Stomach (tissue), 8 donors: ENCODE measurements at regions not wholly inside any gene's neighbourhood (a gene's known extent, or its start where the extent isn't known, plus 50 kb on each side); places are given as distances from the start of the nearest gene placed in this dataset.

Experiments used
- DNase-seq, 2 donors: peaks; one replicate each; pipeline versions ENCODE4 v3.0.0 to v3.0.0-alpha.2; 2013 to 2019
- H3K27ac ChIP-seq, 5 donors: fragments of 200-600 bp in 4 of 5; sonication (generic) in 4 of 5; one replicate each; pipeline ENCODE4 v1.5.1; 2013 to 2019; ENCODE audit warnings: mild to moderate bottlenecking in 1 of 5, moderate library complexity in 1 of 5
- H3K27me3 ChIP-seq, 3 donors: fragments of 200-600 bp; sonication (generic); one replicate each; pipeline ENCODE4 v1.5.1; 2017 to 2019; ENCODE audit warnings: mixed run types in 1 of 3
- H3K36me3 ChIP-seq, 4 donors: fragments of 200-600 bp; sonication (generic); 1 replicate in 3 of 4; 2 replicates in 1 of 4; pipeline ENCODE4 v1.5.1; 2016 to 2019
- H3K4me1 ChIP-seq, 4 donors: fragments of 200-600 bp; sonication (generic); one replicate each; pipeline ENCODE4 v1.5.1; 2016 to 2019
- H3K4me3 ChIP-seq, 4 donors: fragments of 200-600 bp; sonication (generic) in 3 of 4; one replicate each; pipeline ENCODE4 v1.5.1; 2016 to 2019; ENCODE audit warnings: mild to moderate bottlenecking in 1 of 4
- H3K9me3 ChIP-seq, 4 donors: fragments of 200-600 bp; sonication (generic); one replicate each; pipeline ENCODE4 v1.5.1; 2016 to 2019
- CTCF ChIP-seq, 7 experiments: fragments of 450-650 bp in 4 of 7; fragments of 200-600 bp in 3 of 7; sonication (generic) in 3 of 7; IDR thresholded peaks; one replicate each; pipeline ENCODE4 v1.5.1; 2016 to 2019; ENCODE audit warnings: antibody characterized with exemption in 7 of 7, control low read depth in 2 of 7, mild to moderate bottlenecking in 1 of 7
- EP300 ChIP-seq: sonication (generic); formaldehyde crosslinking; IDR thresholded peaks from one replicate; pipeline ENCODE4 v1.6.1; 2017; ENCODE audit warnings: antibody characterized with exemption
- POLR2A ChIP-seq, 4 donors: fragments of 450-650 bp; IDR thresholded peaks; one replicate each; pipeline ENCODE4 v1.6.1; 2016; ENCODE audit warnings: antibody characterized with exemption in 4 of 4, control low read depth in 2 of 4, mild to moderate bottlenecking in 1 of 4, moderate library complexity in 1 of 4
- POLR2AphosphoS5 ChIP-seq, 3 donors: sonication (generic); formaldehyde crosslinking; IDR thresholded peaks; one replicate each; pipeline ENCODE4 v1.6.1; 2016; ENCODE audit warnings: antibody characterized with exemption in 3 of 3
- WGBS, 5 donors: extraction: QIAGEN DNeasy Blood & Tissue Kit in 3 of 5; methylation state at CpG; one replicate each; pipeline versions ENCODE4 v1.1.5 to v1.1.7; 2013 to 2018; 5-methylcytosine and 5-hydroxymethylcytosine counted together
- intact Hi-C: fragments of 100-400 bp; cut with DNase I; formaldehyde crosslinking; loops from one replicate; pipeline ENCODE4 v1.15.1; 2023; ENCODE audit warnings: low total_unique reads
- donor health status: healthy with polysubstance abuse.
- donor health status: Bipolar disorder and iron deficiency.
- donor health status: healthy.

- intact Hi-C loops, result no loop called here
- no peak for TF ChIP-seq CTCF (IDR thresholded peaks at IDR 0.05)
- no peak for TF ChIP-seq POLR2AphosphoS5 (IDR thresholded peaks at IDR 0.05)
- TF ChIP-seq EP300, result no peak
- TF ChIP-seq POLR2A (IDR thresholded peaks at IDR 0.05), result no peak
- no peaks in the 10 kb centered on the region for H3K4me1 ChIP-seq
- no peak for DNase-seq
- H3K36me3 ChIP-seq, result peaks cover 0 to 16% (median 1%) of the 10 kb centered on the region in 4 donors
- H3K27me3 ChIP-seq, result no peaks in the 10 kb centered on the region
- WGBS, 5 donors, result 79 to 88% (median 85%) methylated on average over 10 to 12 of the region's 12 CpGs
- H3K27ac ChIP-seq, result no peak overlapping the region
- no peak overlapping the region for H3K4me3 ChIP-seq
- H3K9me3 ChIP-seq, result peaks cover 4 to 29% (median 23%) of the 10 kb centered on the region in 4 donors
These were observed 392.5 kb downstream of the CTTN start for GRCh38 chr11:70790671-70791300.

GRCh38 chr11:70796648-70797227 is 398.4 kb downstream of the CTTN start:
- TF ChIP-seq CTCF (IDR thresholded peaks at IDR 0.05), result no peak
- TF ChIP-seq POLR2A (IDR thresholded peaks at IDR 0.05), result no peak
- TF ChIP-seq EP300, result no peak
- TF ChIP-seq POLR2AphosphoS5 (IDR thresholded peaks at IDR 0.05), result no peak
- H3K9me3 ChIP-seq, result peaks cover 4 to 42% (median 26%) of the 10 kb centered on the region in 4 donors
- H3K27me3 ChIP-seq, result no peaks in the 10 kb centered on the region
- H3K36me3 ChIP-seq, result peaks cover 4 to 38% (median 16%) of the 10 kb centered on the region in 4 donors
- no peak overlapping the region for H3K27ac ChIP-seq
- intact Hi-C loops, result no loop called here
- DNase-seq, result no peak
- H3K4me1 ChIP-seq, result no peaks in the 10 kb centered on the region
- no peak overlapping the region for H3K4me3 ChIP-seq
- WGBS, 5 donors, result 84 to 88% (median 85%) methylated on average over 8 of the region's 8 CpGs

- WGBS, 5 donors, result 93 to 97% (median 95%) methylated on average over 26 of the region's 26 CpGs
- Histone ChIP-seq H3K4me1 (no peaks in the 10 kb centered on the region), H3K4me3 (no peak overlapping the region), H3K36me3 (peaks cover 4 to 33% (median 20%) of the 10 kb centered on the region in 4 donors), H3K27ac (no peak overlapping the region), H3K9me3 (peaks cover 1 to 33% (median 22%) of the 10 kb centered on the region in 4 donors), H3K27me3 (no peaks in the 10 kb centered on the region)
- no peak for DNase-seq
- intact Hi-C loops, result no loop called here
- TF ChIP-seq EP300, result no peak
- no peak for TF ChIP-seq CTCF (IDR thresholded peaks at IDR 0.05)
- TF ChIP-seq POLR2AphosphoS5 (IDR thresholded peaks at IDR 0.05), result no peak
- TF ChIP-seq POLR2A (IDR thresholded peaks at IDR 0.05), result no peak
These were observed 400.0 kb downstream of the CTTN start for GRCh38 chr11:70798296-70798695.

- no peak overlapping the region for H3K27ac ChIP-seq
- peaks cover 0 to 22% (median 11%) of the 10 kb centered on the region in 4 donors for H3K9me3 ChIP-seq
- WGBS, 5 donors, result 65 to 80% (median 75%) methylated on average over 6 of the region's 6 CpGs
- no peaks in the 10 kb centered on the region for H3K4me1 ChIP-seq
- no peak for DNase-seq
- peaks cover 0 to 6% (median 0%) of the 10 kb centered on the region in 3 donors for H3K27me3 ChIP-seq
- no peak overlapping the region for H3K4me3 ChIP-seq
- intact Hi-C loops, result no loop called here
- TF ChIP-seq POLR2A (IDR thresholded peaks at IDR 0.05), result no peak
- peaks cover 4 to 33% (median 26%) of the 10 kb centered on the region in 4 donors for H3K36me3 ChIP-seq
These were observed 401.1 kb downstream of the CTTN start for GRCh38 chr11:70799386-70799785.

GRCh38 chr11:70802185-70802584 is 403.9 kb downstream of the CTTN start:
- no peaks in the 10 kb centered on the region for H3K4me1 ChIP-seq
- no peak for TF ChIP-seq POLR2A (IDR thresholded peaks at IDR 0.05)
- TF ChIP-seq EP300, result no peak
- no peak for TF ChIP-seq POLR2AphosphoS5 (IDR thresholded peaks at IDR 0.05)
- no peak for TF ChIP-seq CTCF (IDR thresholded peaks at IDR 0.05)
- no peak for DNase-seq
- H3K27ac ChIP-seq, result no peak overlapping the region
- no peaks in the 10 kb centered on the region for H3K9me3 ChIP-seq
- H3K27me3 ChIP-seq, result peaks cover 0 to 6% (median 0%) of the 10 kb centered on the region in 3 donors
- WGBS, 5 donors, result 89 to 97% (median 95%) methylated on average over 8 of the region's 8 CpGs
- no peak overlapping the region for H3K4me3 ChIP-seq
- peaks cover 4 to 46% (median 33%) of the 10 kb centered on the region in 4 donors for H3K36me3 ChIP-seq
- intact Hi-C loops, result no loop called here
